Right lobe of liver (tissue), 4 donors: ENCODE measurements at regions not wholly inside any gene's neighbourhood (a gene's known extent, or its start where the extent isn't known, plus 50 kb on each side); places are given as distances from the start of the nearest gene placed in this dataset.

Experiments
- POLR2A ChIP-seq: fragments of 450-650 bp; IDR thresholded peaks from one replicate; pipeline ENCODE4 v1.6.1; 2017; ENCODE audit warnings: antibody characterized with exemption, mild to moderate bottlenecking
- TF ChIP-seq, protein P1 (sequence below), 4 donors: fragments of 200-600 bp in 3 of 4; fragments of 450-650 bp in 1 of 4; IDR thresholded peaks; one replicate each; pipeline versions ENCODE4 v1.5.1 to v1.8.0; 2016 to 2022; ENCODE audit warnings: antibody characterized with exemption in 4 of 4, mild to moderate bottlenecking in 2 of 4
- donor health status: DM: no; HTN: no; CAD: no.
- donor health status: DM: no; HTN: no; CAD: no.
- donor health status: DM: no; HTN: yes; CAD: no.

DNA sequence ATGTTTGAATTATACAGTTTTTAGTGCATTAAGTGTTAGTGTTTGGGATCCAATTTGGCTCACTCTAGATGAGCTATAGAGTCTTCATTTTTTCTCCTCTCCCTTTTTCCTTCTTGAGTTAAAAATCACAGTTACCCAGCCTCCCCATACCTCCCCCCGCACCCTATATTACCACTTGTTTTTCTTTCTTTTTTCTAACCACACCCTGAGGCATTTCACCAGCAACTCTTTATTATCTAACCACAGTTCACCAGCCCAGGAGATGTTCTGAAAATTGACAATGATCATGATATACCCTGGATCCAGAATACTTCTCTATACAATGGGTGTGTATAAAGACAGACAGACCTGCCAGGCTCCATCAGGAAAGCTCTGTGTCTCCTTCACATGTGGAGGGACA lies 86.5 kb upstream of the UBL3 start:
- TF ChIP-seq, protein P1, sequence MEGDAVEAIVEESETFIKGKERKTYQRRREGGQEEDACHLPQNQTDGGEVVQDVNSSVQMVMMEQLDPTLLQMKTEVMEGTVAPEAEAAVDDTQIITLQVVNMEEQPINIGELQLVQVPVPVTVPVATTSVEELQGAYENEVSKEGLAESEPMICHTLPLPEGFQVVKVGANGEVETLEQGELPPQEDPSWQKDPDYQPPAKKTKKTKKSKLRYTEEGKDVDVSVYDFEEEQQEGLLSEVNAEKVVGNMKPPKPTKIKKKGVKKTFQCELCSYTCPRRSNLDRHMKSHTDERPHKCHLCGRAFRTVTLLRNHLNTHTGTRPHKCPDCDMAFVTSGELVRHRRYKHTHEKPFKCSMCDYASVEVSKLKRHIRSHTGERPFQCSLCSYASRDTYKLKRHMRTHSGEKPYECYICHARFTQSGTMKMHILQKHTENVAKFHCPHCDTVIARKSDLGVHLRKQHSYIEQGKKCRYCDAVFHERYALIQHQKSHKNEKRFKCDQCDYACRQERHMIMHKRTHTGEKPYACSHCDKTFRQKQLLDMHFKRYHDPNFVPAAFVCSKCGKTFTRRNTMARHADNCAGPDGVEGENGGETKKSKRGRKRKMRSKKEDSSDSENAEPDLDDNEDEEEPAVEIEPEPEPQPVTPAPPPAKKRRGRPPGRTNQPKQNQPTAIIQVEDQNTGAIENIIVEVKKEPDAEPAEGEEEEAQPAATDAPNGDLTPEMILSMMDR (IDR thresholded peaks at IDR 0.05): no peak
- no peak for TF ChIP-seq POLR2A
